PC-9 (cell line): ENCODE measurements at regions not wholly inside any gene's neighbourhood (a gene's known extent, or its start where the extent isn't known, plus 50 kb on each side); places are given as distances from the start of the nearest gene placed in this dataset.

Experiments
- BruUV-seq: library from RNA; stranded (reverse); fragments of 400-500 nt; replicated peaks from 2 replicates; lab custom pipeline; 2021; lab: Mats Ljungman, UMichigan
- CTCF ChIA-PET: fragments of 300-600 bp; sonication (Branson Sonifier 250); formaldehyde crosslinking; loops from one replicate; lab custom pipeline; 2022; ENCODE audit warnings: antibody characterized with exemption; lab: Charles Lee
- POLR2A ChIA-PET: fragments of 300-600 bp; sonication (Branson Sonifier 250); formaldehyde crosslinking; loops from one replicate; lab custom pipeline; 2022; ENCODE audit warnings: antibody characterized with exemption; ENCODE audit not compliant: unreplicated experiment; lab: Charles Lee
- DNase-seq, 2 experiments: peaks; one replicate each; pipeline versions ENCODE4 v3.0.0 to v3.0.0-alpha.2; 2015 to 2022; ENCODE audit warnings: mixed read lengths in 1 of 2
- H2AFZ ChIP-seq: fragments of 200-600 bp; sonication (generic); 2 replicates; pipeline ENCODE4 v1.8.1; 2017; ENCODE audit warnings: antibody characterized with exemption
- H3F3A ChIP-seq: fragments of 200-600 bp; sonication (generic); 2 replicates; pipeline ENCODE4 v1.8.1; 2017; ENCODE audit warnings: antibody characterized with exemption, mild to moderate bottlenecking, low read depth; ENCODE audit not compliant: insufficient read depth
- H3K27ac ChIP-seq: fragments of 200-600 bp; sonication (generic); 2 replicates; pipeline ENCODE4 v1.6.1; 2016; ENCODE audit warnings: mixed run types
- H3K27me3 ChIP-seq: fragments of 200-600 bp; sonication (generic); 2 replicates; pipeline ENCODE4 v1.6.1; 2016; ENCODE audit warnings: low read depth, mixed run types; ENCODE audit not compliant: insufficient read depth
- H3K36me3 ChIP-seq: fragments of 200-600 bp; sonication (generic); 2 replicates; pipeline ENCODE4 v1.6.1; 2016; ENCODE audit warnings: low read depth, mixed run types
- H3K4me1 ChIP-seq: fragments of 200-600 bp; sonication (generic); replicated peaks from 2 replicates; pipeline ENCODE4 v1.6.1; 2016; ENCODE audit warnings: mixed run types; ENCODE audit not compliant: insufficient read depth
- H3K4me2 ChIP-seq: fragments of 200-600 bp; sonication (generic); 2 replicates; pipeline ENCODE4 v1.6.1; 2017; ENCODE audit warnings: mixed run types
- H3K4me3 ChIP-seq: fragments of 200-600 bp; sonication (generic); 2 replicates; pipeline ENCODE4 v1.6.1; 2016; ENCODE audit warnings: mixed run types
- H3K79me2 ChIP-seq: fragments of 200-600 bp; sonication (generic); 2 replicates; pipeline ENCODE4 v1.6.1; 2017; ENCODE audit warnings: low read depth, mixed run types
- H3K9me2 ChIP-seq: fragments of 200-600 bp; sonication (generic); 2 replicates; pipeline ENCODE4 v1.8.1; 2017; ENCODE audit warnings: mild to moderate bottlenecking; ENCODE audit not compliant: insufficient read depth
- H3K9me3 ChIP-seq: fragments of 200-600 bp; sonication (generic); 2 replicates; pipeline ENCODE4 v1.8.1; 2016; ENCODE audit warnings: low read depth; ENCODE audit not compliant: insufficient read depth
- H4K20me1 ChIP-seq: fragments of 200-600 bp; sonication (generic); 2 replicates; pipeline ENCODE4 v1.8.1; 2017; ENCODE audit not compliant: insufficient read depth
- CTCF ChIP-seq: fragments of 200-600 bp; sonication (generic); conservative IDR thresholded peaks from 2 replicates; pipeline ENCODE4 v1.6.1; 2017; ENCODE audit warnings: mixed run types, antibody characterized with exemption, mild to moderate bottlenecking, moderate library complexity
- EZH2 ChIP-seq: fragments of 200-600 bp; sonication (generic); IDR thresholded peaks from 2 replicates; pipeline ENCODE4 v1.8.0; 2017; ENCODE audit warnings: antibody characterized with exemption, low read depth
- intact Hi-C: fragments of 100-400 bp; cut with micrococcal nuclease; formaldehyde crosslinking; loops from one replicate; pipeline ENCODE4 v1.10.0; 2022; ENCODE audit not compliant: unreplicated experiment

GRCh38 chr2:221144909-221145308, 427.2 kb downstream of the EPHA4 start:
- TF ChIP-seq CTCF (no peak), EZH2 (no peak)
- DNase-seq: no peak
- Histone ChIP-seq H3K4me1 (no peaks in the 10 kb centered on the region), H2AFZ (no peak overlapping the region), H3K4me2 (no peak overlapping the region), H3K79me2 (no peaks in the 10 kb centered on the region), H3F3A (no peaks in the 10 kb centered on the region), H3K9me2 (no peaks in the 10 kb centered on the region), H3K27me3 (no peaks in the 10 kb centered on the region), H4K20me1 (no peaks in the 10 kb centered on the region), H3K27ac (no peak overlapping the region), H3K9me3 (peaks cover 3% of the 10 kb centered on the region; the same call in 1 of the 2 replicates), H3K36me3 (no peaks in the 10 kb centered on the region), H3K4me3 (no peak overlapping the region)
- intact Hi-C loops: no loop called here
- BruUV-seq: no TSS peak
- POLR2A ChIA-PET: no interaction called here
- CTCF ChIA-PET: no interaction called here

- Histone ChIP-seq H3K4me3 (no peak overlapping the region), H3K27ac (no peak overlapping the region), H2AFZ (no peak overlapping the region), H3K9me2 (no peaks in the 10 kb centered on the region), H3K27me3 (no peaks in the 10 kb centered on the region), H3K9me3 (peaks cover 3% of the 10 kb centered on the region; the same call in 1 of the 2 replicates), H3K36me3 (no peaks in the 10 kb centered on the region), H3F3A (no peaks in the 10 kb centered on the region), H4K20me1 (no peaks in the 10 kb centered on the region), H3K4me1 (no peaks in the 10 kb centered on the region), H3K4me2 (no peak overlapping the region), H3K79me2 (no peaks in the 10 kb centered on the region)
- ChIA-PET CTCF (no interaction called here), POLR2A (no interaction called here)
- intact Hi-C loops: no loop called here
- BruUV-seq: no TSS peak
- no peak for DNase-seq
- TF ChIP-seq CTCF: no peak
- no peak for TF ChIP-seq EZH2
These were observed 426.7 kb downstream of the EPHA4 start for GRCh38 chr2:221145396-221145795.

DNA sequence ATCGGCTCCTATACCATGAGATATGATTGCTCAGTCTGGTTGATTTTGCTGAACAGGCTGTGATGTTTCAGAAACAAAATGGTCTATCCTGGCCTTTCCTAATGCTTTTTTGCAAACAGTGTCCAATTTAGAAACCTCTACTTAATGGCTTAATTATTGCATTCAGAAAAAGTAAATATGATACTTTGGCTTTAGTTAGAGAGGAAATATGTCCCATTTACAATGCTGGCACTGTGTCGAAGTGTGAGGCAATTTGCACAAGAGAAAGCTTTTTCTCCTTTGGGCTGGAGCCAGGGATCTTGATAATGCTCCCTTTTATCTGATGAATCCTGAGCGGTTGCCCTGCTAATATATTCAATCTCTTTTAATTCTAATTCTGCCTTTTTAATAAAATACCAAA, 418.9 kb downstream of the EPHA4 start:
- Histone ChIP-seq H3K27ac (no peak overlapping the region), H3K4me2 (no peak overlapping the region), H3K79me2 (no peaks in the 10 kb centered on the region), H3K9me3 (no peaks in the 10 kb centered on the region), H2AFZ (no peak overlapping the region), H3F3A (no peaks in the 10 kb centered on the region), H3K36me3 (no peaks in the 10 kb centered on the region), H4K20me1 (no peaks in the 10 kb centered on the region), H3K27me3 (no peaks in the 10 kb centered on the region), H3K9me2 (no peaks in the 10 kb centered on the region), H3K4me3 (no peak overlapping the region), H3K4me1 (no peaks in the 10 kb centered on the region)
- CTCF ChIA-PET: no interaction called here
- DNase-seq: no peak
- POLR2A ChIA-PET: no interaction called here
- no peak for TF ChIP-seq EZH2
- no peak for TF ChIP-seq CTCF
- BruUV-seq: no TSS peak
- intact Hi-C loops: no loop called here
